ENCODE measurements at regions not wholly inside any gene's neighbourhood (a gene's known extent, or its start where the extent isn't known, plus 50 kb on each side); places are given as distances from the start of the nearest gene placed in this dataset.
A peak's percentile ranks its signal among the peaks of the same experiment; 100 is the strongest.
"Not testable (repeated sequence)": the region's sequence is repeated elsewhere in the genome, so short reads cannot be mapped to it uniquely, and the experiment has no call there.

- DNase-seq (ENCODE audit: insufficient read length, low spot score) = no peak
- FAIRE-seq = no peak
Observed at GRCh38 chr21:15446223-15446622, 283.6 kb upstream of the USP25 start.

GRCh38 chr21:15449556-15449955 lies 280.2 kb upstream of the USP25 start:
- no peak for FAIRE-seq
- DNase-seq (ENCODE audit: insufficient read length, low spot score) = no peak

- FAIRE-seq (no peak), DNase-seq (ENCODE audit: insufficient read length, low spot score) (no peak)
Observed at GRCh38 chr21:15453261-15453660, 276.5 kb upstream of the USP25 start.

- not testable (repeated sequence) for FAIRE-seq; DNase-seq (ENCODE audit: insufficient read length, low spot score)
Observed at GRCh38 chr21:15453785-15454184, 276.0 kb upstream of the USP25 start.

GRCh38 chr21:15454931-15455330 lies 274.9 kb upstream of the USP25 start:
- DNase-seq (ENCODE audit: insufficient read length, low spot score); FAIRE-seq: not testable (repeated sequence)

GRCh38 chr21:15455819-15456462 lies 273.8 kb upstream of the USP25 start:
- FAIRE-seq (no peak), DNase-seq (ENCODE audit: insufficient read length, low spot score) (no peak)

GRCh38 chr21:15457965-15458364 lies 271.8 kb upstream of the USP25 start:
- DNase-seq (ENCODE audit: insufficient read length, low spot score) = no peak
- no peak for FAIRE-seq

GRCh38 chr21:15462092-15462491 lies 267.7 kb upstream of the USP25 start:
- no peak for FAIRE-seq

GRCh38 chr21:15466329-15466728 lies 263.5 kb upstream of the USP25 start:
- FAIRE-seq = no peak

More at GRCh38 chr21:15462092-15462491, 267.7 kb upstream of the USP25 start:
- no peak for DNase-seq (ENCODE audit: insufficient read length, low spot score)

GRCh38 chr21:15468368-15468767 lies 261.4 kb upstream of the USP25 start:
- DNase-seq (ENCODE audit: insufficient read length, low spot score) = no peak
- no peak for FAIRE-seq

More at GRCh38 chr21:15466329-15466728, 263.5 kb upstream of the USP25 start:
- no peak for DNase-seq (ENCODE audit: insufficient read length, low spot score)

- no peak for FAIRE-seq
- DNase-seq (ENCODE audit: insufficient read length, low spot score) = no peak
Observed at GRCh38 chr21:15472108-15473040, 257.4 kb upstream of the USP25 start.

GRCh38 chr21:15477773-15478172 lies 252.0 kb upstream of the USP25 start:
- not testable (repeated sequence) for FAIRE-seq; DNase-seq (ENCODE audit: insufficient read length, low spot score)

GRCh38 chr21:15480160-15480559 lies 249.6 kb upstream of the USP25 start:
- DNase-seq (ENCODE audit: insufficient read length, low spot score) (no peak), FAIRE-seq (no peak)

- DNase-seq (ENCODE audit: insufficient read length, low spot score) (peak; percentile 41), FAIRE-seq (peak; percentile 91)
Observed at GRCh38 chr21:15483138-15483780, 246.5 kb upstream of the USP25 start.

GRCh38 chr21:15486460-15487195 lies 243.2 kb upstream of the USP25 start:
- no peak for DNase-seq (ENCODE audit: insufficient read length, low spot score)
- no peak for FAIRE-seq

GRCh38 chr21:15487196-15487550 lies 242.6 kb upstream of the USP25 start:
- no peak for FAIRE-seq
- no peak for DNase-seq (ENCODE audit: insufficient read length, low spot score)

GRCh38 chr21:15491100-15491499 lies 238.7 kb upstream of the USP25 start:
- no peak for DNase-seq (ENCODE audit: insufficient read length, low spot score)
- no peak for FAIRE-seq

- DNase-seq (ENCODE audit: insufficient read length, low spot score) (no peak), FAIRE-seq (no peak)
Observed at GRCh38 chr21:15493646-15494045, 236.1 kb upstream of the USP25 start.

GRCh38 chr21:15494481-15494880 lies 235.3 kb upstream of the USP25 start:
- FAIRE-seq = no peak
- DNase-seq (ENCODE audit: insufficient read length, low spot score) = no peak

- no peak for FAIRE-seq
- DNase-seq (ENCODE audit: insufficient read length, low spot score) = no peak
Observed at GRCh38 chr21:15495965-15496364, 233.8 kb upstream of the USP25 start.

- FAIRE-seq = no peak
- no peak for DNase-seq (ENCODE audit: insufficient read length, low spot score)
Observed at GRCh38 chr21:15496911-15497310, 232.9 kb upstream of the USP25 start.

Measured in GM19239 (cell line).